H9 (cell line): ENCODE measurements at regions not wholly inside any gene's neighbourhood (a gene's known extent, or its start where the extent isn't known, plus 50 kb on each side); places are given as distances from the start of the nearest gene placed in this dataset.

ENCODE experiments used
- DNase-seq: peaks from one replicate; pipeline ENCODE4 v3.0.0-alpha.2; 2017
- H2AFZ ChIP-seq: one replicate; pipeline ENCODE4 v1.6.1; 2013; ENCODE audit warnings: mild to moderate bottlenecking, low read length, control low read depth, moderate library complexity
- H2AK5ac ChIP-seq: 2 replicates; pipeline ENCODE4 v1.6.1; 2013; ENCODE audit warnings: low read length, control low read depth, mixed read lengths; ENCODE audit not compliant: insufficient read length
- H2BK120ac ChIP-seq: one replicate; pipeline ENCODE4 v1.6.1; 2013; ENCODE audit warnings: low read depth, mild to moderate bottlenecking, low read length, control low read depth, inconsistent platforms; ENCODE audit not compliant: poor library complexity, severe bottlenecking
- H2BK12ac ChIP-seq: 2 replicates; pipeline ENCODE4 v1.6.1; 2013; ENCODE audit warnings: low read length, control low read depth, mixed read lengths, low read depth; ENCODE audit not compliant: insufficient read length
- H2BK15ac ChIP-seq: 2 replicates; pipeline ENCODE4 v1.6.1; 2013; ENCODE audit warnings: low read depth, low read length, control low read depth
- H2BK20ac ChIP-seq: one replicate; pipeline ENCODE4 v1.6.1; 2013; ENCODE audit warnings: low read depth, mild to moderate bottlenecking, low read length, control low read depth, inconsistent platforms; ENCODE audit not compliant: poor library complexity, severe bottlenecking
- H2BK5ac ChIP-seq: 2 replicates; pipeline ENCODE4 v1.6.1; 2013; ENCODE audit warnings: low read length, control low read depth, mixed read lengths; ENCODE audit not compliant: insufficient read length
- H3K14ac ChIP-seq: 2 replicates; pipeline ENCODE4 v1.6.1; 2013; ENCODE audit warnings: low read length, control low read depth; ENCODE audit not compliant: insufficient read depth
- H3K18ac ChIP-seq: 2 replicates; pipeline ENCODE4 v1.6.1; 2013; ENCODE audit warnings: low read depth, mild to moderate bottlenecking, mixed read lengths, low read length, control low read depth; ENCODE audit not compliant: insufficient read length
- H3K23ac ChIP-seq: 2 replicates; pipeline ENCODE4 v1.6.1; 2013; ENCODE audit warnings: low read length, control low read depth, mixed read lengths, low read depth; ENCODE audit not compliant: insufficient read length
- H3K23me2 ChIP-seq: 2 replicates; pipeline ENCODE4 v1.6.1; 2013; ENCODE audit warnings: low read depth, mild to moderate bottlenecking, mixed read lengths, low read length, control low read depth; ENCODE audit not compliant: insufficient read length, poor library complexity, severe bottlenecking
- H3K27ac ChIP-seq: 2 replicates; pipeline ENCODE4 v1.5.1; 2013; ENCODE audit warnings: low read length, control low read depth, mixed read lengths, low read depth; ENCODE audit not compliant: insufficient read length
- H3K27me3 ChIP-seq: 2 replicates; pipeline ENCODE4 v1.6.1; 2013; ENCODE audit warnings: low read length, control low read depth, inconsistent platforms; ENCODE audit not compliant: insufficient read depth
- H3K4ac ChIP-seq: 2 replicates; pipeline ENCODE4 v1.6.1; 2013; ENCODE audit warnings: low read depth, mild to moderate bottlenecking, control low read depth, inconsistent platforms, low read length, moderate library complexity
- H3K4me1 ChIP-seq: 2 replicates; pipeline ENCODE4 v1.6.1; 2013; ENCODE audit warnings: low read length, control low read depth, inconsistent platforms; ENCODE audit not compliant: insufficient read depth
- H3K4me2 ChIP-seq: 2 replicates; pipeline ENCODE4 v1.6.1; 2013; ENCODE audit warnings: low read length, control low read depth, mixed read lengths; ENCODE audit not compliant: insufficient read length, insufficient read depth
- H3K56ac ChIP-seq: 2 replicates; pipeline ENCODE4 v1.6.1; 2013; ENCODE audit warnings: low read depth, mild to moderate bottlenecking, mixed read lengths, low read length, control low read depth; ENCODE audit not compliant: insufficient read length
- H3K79me1 ChIP-seq: 2 replicates; pipeline ENCODE4 v1.6.1; 2013; ENCODE audit warnings: low read depth, mild to moderate bottlenecking, moderate library complexity, low read length, control low read depth, inconsistent platforms; ENCODE audit not compliant: insufficient read depth, poor library complexity, severe bottlenecking
- H3K79me2 ChIP-seq: 2 replicates; pipeline ENCODE4 v1.6.1; 2013; ENCODE audit warnings: low read length, control low read depth, inconsistent platforms; ENCODE audit not compliant: insufficient read depth
- H3K9ac ChIP-seq: 2 replicates; pipeline ENCODE4 v1.6.1; 2013; ENCODE audit warnings: low read length, control low read depth, mixed read lengths; ENCODE audit not compliant: insufficient read length; ENCODE audit errors: extremely low read depth
- H3K9me3 ChIP-seq: one replicate; pipeline ENCODE4 v1.6.1; 2013; ENCODE audit warnings: low read depth, low read length, inconsistent platforms; ENCODE audit not compliant: control insufficient read depth
- H3T11ph ChIP-seq: one replicate; pipeline ENCODE4 v1.6.1; 2013; ENCODE audit warnings: mild to moderate bottlenecking, low read length, control low read depth, inconsistent platforms
- H4K20me1 ChIP-seq: one replicate; pipeline ENCODE4 v1.6.1; 2013; ENCODE audit not compliant: control insufficient read depth, insufficient read length, insufficient read depth
- H4K5ac ChIP-seq: 2 replicates; pipeline ENCODE4 v1.6.1; 2013; ENCODE audit warnings: low read depth, mild to moderate bottlenecking, mixed read lengths, low read length, control low read depth; ENCODE audit not compliant: insufficient read length
- H4K8ac ChIP-seq: replicated peaks from 2 replicates; pipeline ENCODE4 v1.6.1; 2013; ENCODE audit warnings: low read length, control low read depth, mixed read lengths, low read depth; ENCODE audit not compliant: insufficient read length
- H4K91ac ChIP-seq: 2 replicates; pipeline ENCODE4 v1.6.1; 2013; ENCODE audit warnings: low read depth, mild to moderate bottlenecking, moderate library complexity, mixed read lengths, low read length, control low read depth; ENCODE audit not compliant: insufficient read length
- H3K27ac Mint-ChIP-seq, 3 experiments: 2 replicates in 2 of 3; 3 replicates in 1 of 3; pipeline ENCODE4 v1.8.0; 2020 to 2021; ENCODE audit warnings: mixed read lengths in 3 of 3, mild to moderate bottlenecking in 1 of 3, moderate library complexity in 1 of 3
- H3K27me3 Mint-ChIP-seq: 2 replicates; pipeline ENCODE4 v1.8.0; 2021; ENCODE audit warnings: low read depth, mild to moderate bottlenecking, moderate library complexity, mixed read lengths
- H3K36me3 Mint-ChIP-seq, 3 experiments: 2 replicates in 2 of 3; 3 replicates in 1 of 3; pipeline ENCODE4 v1.8.0; 2020 to 2021; ENCODE audit warnings: low read depth in 3 of 3, mixed read lengths in 3 of 3; ENCODE audit not compliant: insufficient read depth in 1 of 3
- H3K4me1 Mint-ChIP-seq, 2 experiments: 2 replicates each; pipeline ENCODE4 v1.8.0; 2020; ENCODE audit warnings: mixed read lengths in 2 of 2
- H3K4me3 Mint-ChIP-seq, 2 experiments: 2 replicates in 1 of 2; 3 replicates in 1 of 2; pipeline ENCODE4 v1.8.0; 2020 to 2021; ENCODE audit warnings: mild to moderate bottlenecking in 2 of 2, mixed read lengths in 2 of 2, moderate library complexity in 1 of 2
- H3K9me3 Mint-ChIP-seq, 2 experiments: 2 replicates in 1 of 2; 3 replicates in 1 of 2; pipeline ENCODE4 v1.8.0; 2020; ENCODE audit warnings: mild to moderate bottlenecking in 2 of 2, mixed read lengths in 2 of 2, moderate library complexity in 1 of 2
- CTCF ChIP-seq: fragments of 200-600 bp; sonication (generic); conservative IDR thresholded peaks from 3 replicates; pipeline ENCODE4 v1.8.0; 2021; ENCODE audit warnings: antibody characterized with exemption, mild to moderate bottlenecking
- WGBS: extraction: QIAGEN DNeasy Blood & Tissue Kit; methylation state at CpG from one replicate; pipeline ENCODE4 v1.1.7; 2013; ENCODE audit warnings: missing lambda C conversion rate, low lambda C conversion rate, mixed read lengths; ENCODE audit not compliant: insufficient read length; ENCODE audit errors: extremely low coverage; 5-methylcytosine and 5-hydroxymethylcytosine counted together

DNA sequence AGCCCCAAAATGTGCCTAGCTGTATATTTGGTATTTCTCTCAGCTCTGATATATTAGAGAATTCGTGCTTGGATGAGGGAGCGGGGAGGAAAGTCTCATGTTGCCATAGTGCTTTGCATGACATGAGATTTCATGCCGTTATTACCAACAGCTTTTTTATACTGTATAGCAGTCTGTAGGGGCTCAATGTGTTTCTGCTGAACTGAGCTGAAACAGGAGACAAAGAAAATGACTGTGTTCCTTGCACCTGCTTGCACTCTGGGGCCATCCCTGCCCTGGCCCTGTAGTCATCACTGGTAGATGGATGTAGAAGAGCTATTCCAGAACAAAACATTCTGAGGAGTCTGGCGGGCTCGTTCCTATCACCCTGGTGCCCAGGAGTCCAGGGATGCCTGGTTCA lies 128.0 kb upstream of the SASH1 start:
- Histone ChIP-seq H3K79me2 (no peaks in the 10 kb centered on the region), H4K5ac (no peak overlapping the region), H3K27me3 (no peaks in the 10 kb centered on the region), H2AFZ (no peak overlapping the region), H2BK20ac (no peak overlapping the region), H2BK12ac (no peak overlapping the region), H4K8ac (no peak overlapping the region), H3K23me2 (no peaks in the 10 kb centered on the region), H3K56ac (no peak overlapping the region), H2BK120ac (no peak overlapping the region), H3K18ac (no peak overlapping the region), H3K4me1 (no peaks in the 10 kb centered on the region), H4K20me1 (no peaks in the 10 kb centered on the region), H3T11ph (no peak overlapping the region), H2BK15ac (no peak overlapping the region), H3K9ac (no peak overlapping the region), H4K91ac (no peak overlapping the region), H2BK5ac (no peak overlapping the region), H2AK5ac (no peak overlapping the region), H3K23ac (no peak overlapping the region), H3K27ac (no peak overlapping the region), H3K4ac (no peak overlapping the region), H3K79me1 (no peaks in the 10 kb centered on the region), H3K9me3 (no peaks in the 10 kb centered on the region), H3K14ac (no peak overlapping the region), H3K4me2 (no peak overlapping the region)
- H3K9me3 Mint-ChIP-seq: no peaks in the 10 kb centered on the region
- H3K4me3 Mint-ChIP-seq: no peak overlapping the region
- DNase-seq: no peak
- TF ChIP-seq CTCF: no peak
- WGBS: no CpG with 5 or more reads among the region's 5 CpGs
- H3K36me3 Mint-ChIP-seq: no peaks in the 10 kb centered on the region
- peaks cover 3 to 7% of the 10 kb centered on the region in 2 experiments; a peak in 1 of 4 replicates for H3K4me1 Mint-ChIP-seq
- H3K27ac Mint-ChIP-seq: no peak overlapping the region; a peak in 1 of 7 replicates
- no peaks in the 10 kb centered on the region for H3K27me3 Mint-ChIP-seq
